ENCODE measurements at regions not wholly inside any gene's neighbourhood (a gene's known extent, or its start where the extent isn't known, plus 50 kb on each side); places are given as distances from the start of the nearest gene placed in this dataset.

- no peak for TF ChIP-seq ARNTL (CRISPR knock-in tag; IDR thresholded peaks at IDR 0.05; ENCODE audit: borderline replicate concordance, low read depth)
- TF ChIP-seq BACH2 (CRISPR knock-in tag; IDR thresholded peaks at IDR 0.05; ENCODE audit: borderline replicate concordance) = no peak
- TF ChIP-seq ZNF565 (CRISPR knock-in tag; conservative IDR thresholded peaks at IDR 0.05; ENCODE audit: low read depth) = no peak
Observed at GRCh38 chrX:4764888-4765287, 1051.4 kb upstream of the PRKX start.
